ENCODE measurements at regions not wholly inside any gene's neighbourhood (a gene's known extent, or its start where the extent isn't known, plus 50 kb on each side); places are given as distances from the start of the nearest gene placed in this dataset.

DNA sequence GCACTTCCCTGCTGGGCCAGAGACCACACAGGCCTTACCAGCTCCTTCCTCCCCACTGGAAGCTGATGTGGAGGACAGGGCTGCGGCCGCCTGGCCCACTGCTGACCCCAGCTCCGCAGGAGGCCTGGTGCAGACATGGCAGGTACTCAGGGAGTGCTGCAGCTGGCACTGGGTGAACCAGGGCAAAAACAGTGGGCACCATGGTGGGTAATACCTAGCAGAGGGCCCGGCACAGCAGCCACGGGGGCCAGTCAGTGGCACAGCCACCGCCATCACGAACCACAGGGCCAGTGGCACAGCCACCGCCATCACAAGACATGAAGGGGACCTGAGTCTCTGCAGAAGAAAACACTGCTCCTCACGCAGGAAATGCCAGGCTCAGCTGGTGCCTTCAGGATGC, 152.6 kb upstream of the PPP2R2D start:
- POLR2A ChIA-PET, result no interaction called here
- intact Hi-C loops (cut with micrococcal nuclease; ENCODE audit: unreplicated experiment), result no loop called here

More for the DNA sequence above, 152.6 kb upstream of the PPP2R2D start:
- H3K4me3 ChIP-seq (replicated peaks in 1 of 3; ENCODE audit: insufficient read depth in 1 of 3, low read depth in 2 of 3, low read length in 3 of 3), result no peak overlapping the region
- H2AFZ ChIP-seq (ENCODE audit: low read length), result no peak overlapping the region
- no peaks in the 10 kb centered on the region for H3K36me3 ChIP-seq (replicated peaks in 1 of 2; ENCODE audit: control insufficient read depth in 1 of 2, insufficient read depth in 2 of 2, low read length in 2 of 2)
- no peak overlapping the region for H3K27ac ChIP-seq (ENCODE audit: extremely low read length, insufficient read depth, low read length)
- H3K79me2 ChIP-seq (ENCODE audit: insufficient read depth, low read length), result no peaks in the 10 kb centered on the region
- 75% methylated on average over 2 of the region's 9 CpGs for WGBS (ENCODE audit: low lambda C conversion rate)
- no peak overlapping the region for H3K4me2 ChIP-seq (ENCODE audit: low read depth, low read length)
- peaks cover 2 to 16% of the 10 kb centered on the region in 2 experiments; a peak in 3 of 5 replicates for H3K27me3 ChIP-seq (ENCODE audit: control insufficient read depth in 1 of 2, insufficient read depth in 2 of 2, low read length in 2 of 2)
- no peaks in the 10 kb centered on the region for H4K20me1 ChIP-seq (ENCODE audit: insufficient read depth, low read length)
- BruUV-seq (replicated peaks), result no TSS peak
- FAIRE-seq (no peak), DNase-seq (ENCODE audit: low spot score) (no peak), ATAC-seq (no peak)
- in situ Hi-C loops (cut with HindIII; ENCODE audit: extremely low pct_ligation_motif_present, low pct_unique_long_range_greater_than_20kb), result no loop called here
- H3K9me3 ChIP-seq (ENCODE audit: low read length), result no peaks in the 10 kb centered on the region
- CTCF ChIA-PET (ENCODE audit: low intra/inter-chr PET ratio, low total read pairs), result no interaction called here
- peaks cover 44% of the 10 kb centered on the region for H3K4me1 ChIP-seq (ENCODE audit: insufficient read depth, low read length)
- no peak overlapping the region for H3K9ac ChIP-seq (ENCODE audit: insufficient read depth, low read depth, low read length)
- TF ChIP-seq SP140L (CRISPR knock-in tag; IDR thresholded peaks at IDR 0.05; ENCODE audit: borderline replicate concordance) (no peak), SNAI1 (CRISPR knock-in tag; IDR thresholded peaks at IDR 0.05; ENCODE audit: borderline replicate concordance) (no peak), SIN3A (IDR thresholded peaks at IDR 0.05; ENCODE audit: borderline replicate concordance, low read depth, low read length) (no peak), HMG20B (CRISPR knock-in tag; conservative IDR thresholded peaks at IDR 0.05) (no peak), ZNF451 (CRISPR knock-in tag; IDR thresholded peaks at IDR 0.05) (no peak), HBP1 (CRISPR knock-in tag; IDR thresholded peaks at IDR 0.05; ENCODE audit: low read depth) (no peak), PTBP1 (IDR thresholded peaks at IDR 0.05; ENCODE audit: low read depth, low read length, poor library complexity, severe bottlenecking) (no peak), HNRNPK (IDR thresholded peaks at IDR 0.05; ENCODE audit: low read depth, low read length, poor library complexity, severe bottlenecking) (no peak), CREB1 (IDR thresholded peaks at IDR 0.05) (no peak), CREB1 (CRISPR knock-in tag; IDR thresholded peaks at IDR 0.05) (no peak)
